GM18873 (cell line): ENCODE measurements at regions not wholly inside any gene's neighbourhood (a gene's known extent, or its start where the extent isn't known, plus 50 kb on each side); places are given as distances from the start of the nearest gene placed in this dataset.
"Not testable (repeated sequence)": the region's sequence is repeated elsewhere in the genome, so short reads cannot be mapped to it uniquely, and the experiment has no call there.

ENCODE experiments used
- ATAC-seq: cut with Tn5 transposase; IDR thresholded peaks from one replicate; pipeline ENCODE4 v1.9.1; 2021; ENCODE audit warnings: mild to moderate bottlenecking, moderate library complexity, moderate number of reproducible peaks; ENCODE audit not compliant: unreplicated experiment, low FRiP score

- no peak for ATAC-seq
Measured at GRCh38 chr5:63131626-63132285, 553.1 kb downstream of the LRRC70 start.

DNA sequence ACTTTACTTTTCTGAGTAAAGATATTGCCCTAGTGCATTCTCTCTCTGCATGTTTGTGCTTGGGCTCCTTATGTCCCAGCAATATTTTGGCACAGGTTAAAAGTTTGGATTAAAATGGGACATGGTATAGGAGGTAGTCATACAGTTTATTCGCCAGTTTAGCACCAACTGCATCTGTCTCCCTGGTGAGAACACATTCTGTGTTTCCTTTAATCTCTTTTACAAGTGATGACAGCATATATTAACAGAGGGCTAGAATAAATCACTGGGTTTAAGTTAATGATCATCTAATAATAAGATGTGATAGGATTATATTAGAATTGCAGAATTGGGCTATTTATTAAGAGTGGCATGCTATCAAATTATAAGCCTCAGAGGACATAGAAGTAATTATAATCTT lies 550.1 kb downstream of the LRRC70 start:
- ATAC-seq, result no peak

DNA sequence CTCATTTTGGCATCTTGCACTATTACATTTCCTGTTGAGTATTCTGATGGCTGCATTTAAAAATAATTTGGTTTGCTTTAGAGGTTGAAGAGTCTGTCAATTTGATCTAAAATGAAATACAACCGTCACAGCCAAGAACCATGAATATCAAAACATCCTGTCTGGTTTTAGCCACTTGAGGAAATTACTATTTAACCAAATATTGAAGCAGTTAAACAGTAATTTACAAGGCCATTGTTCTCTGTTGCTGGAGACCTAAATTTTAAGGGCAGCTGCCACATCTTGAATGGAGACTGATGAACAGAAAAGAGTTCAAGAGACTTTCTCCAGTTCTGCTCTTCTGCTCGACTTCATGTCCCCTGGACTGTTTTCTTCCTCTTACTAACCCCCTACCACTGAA lies 549.4 kb downstream of the LRRC70 start:
- peak; percentile 52 for ATAC-seq

GRCh38 chr5:63127054-63127453 lies 548.4 kb downstream of the LRRC70 start:
- ATAC-seq, result no peak

DNA sequence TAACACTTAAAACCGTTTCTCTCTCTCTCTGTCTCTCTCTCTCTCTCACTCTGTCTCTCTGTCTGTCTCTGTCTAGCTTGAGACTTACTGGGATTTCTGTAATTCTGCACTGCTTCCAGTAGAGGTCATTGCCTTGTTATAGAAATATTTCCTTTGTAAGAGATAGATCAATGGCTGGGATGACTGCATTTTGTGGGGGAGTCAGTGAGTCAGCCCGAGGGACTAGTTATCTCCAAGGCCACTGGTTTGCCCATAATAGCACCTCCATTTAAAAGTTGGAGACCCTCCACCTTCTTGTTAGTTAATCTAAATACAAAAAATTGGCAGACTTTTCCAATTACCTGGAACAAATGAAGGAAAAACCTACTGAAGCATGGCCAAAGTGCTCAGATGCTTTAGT lies 547.2 kb downstream of the LRRC70 start:
- ATAC-seq, result peak; percentile 64

DNA sequence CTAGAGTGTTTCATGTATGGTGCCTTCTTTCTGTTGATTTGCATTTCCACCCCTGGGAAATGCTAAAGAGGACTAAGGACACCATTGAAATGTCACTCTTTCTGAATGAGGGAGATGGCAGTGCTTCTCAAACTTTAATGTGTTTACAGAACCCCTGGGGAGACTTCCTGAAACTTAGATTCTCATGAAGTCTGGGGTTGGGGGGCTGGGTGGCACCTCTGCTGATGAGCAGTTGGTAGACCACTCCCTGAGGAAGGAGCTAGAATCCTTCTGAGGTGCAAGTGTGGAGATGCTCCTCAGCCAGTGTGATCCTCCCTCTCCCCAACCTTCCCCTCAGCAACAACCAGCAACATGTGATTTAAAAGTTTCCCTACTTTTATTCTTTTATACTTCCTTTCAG lies 546.8 kb downstream of the LRRC70 start:
- no peak for ATAC-seq

- no peak for ATAC-seq
Measured at GRCh38 chr5:63124266-63124665, 545.6 kb downstream of the LRRC70 start.

DNA sequence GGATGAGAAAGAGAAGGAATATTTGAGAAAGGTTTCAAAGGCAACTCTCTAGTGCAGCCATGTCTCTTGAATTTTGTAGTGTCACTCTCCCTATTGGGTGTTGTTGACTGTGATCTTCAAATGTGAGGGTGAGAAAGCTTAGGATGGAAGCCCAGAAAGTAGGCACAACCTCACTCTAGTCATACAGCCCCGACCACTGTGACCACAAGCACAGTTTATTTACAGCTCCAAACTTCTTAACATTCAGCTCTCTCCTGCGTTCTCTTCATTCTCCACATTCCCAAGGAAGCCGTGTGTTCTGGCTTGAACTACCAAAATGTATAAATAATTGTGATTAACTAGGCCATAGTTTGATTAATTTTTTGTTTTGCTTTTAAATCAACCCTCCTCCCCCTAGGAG lies 542.9 kb downstream of the LRRC70 start:
- no peak for ATAC-seq

DNA sequence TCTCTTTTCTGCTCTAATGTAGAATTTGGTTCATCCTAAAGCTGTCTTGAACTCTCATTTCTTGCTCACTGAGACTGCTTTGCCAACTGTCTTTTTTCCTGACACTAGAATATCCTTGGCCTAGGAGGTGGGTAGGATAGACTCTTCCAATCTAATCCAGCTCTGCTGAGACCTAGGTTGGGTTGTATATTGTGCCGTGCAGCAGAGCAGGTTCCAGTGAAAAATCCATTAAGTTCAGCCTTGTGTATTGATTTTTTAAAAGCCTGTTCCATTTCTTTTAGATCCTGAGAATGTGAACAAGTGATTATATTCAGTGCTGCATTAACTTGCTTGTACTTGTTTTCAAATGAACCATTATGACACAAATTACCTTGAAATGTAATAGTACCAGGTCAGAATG lies 539.6 kb downstream of the LRRC70 start:
- ATAC-seq, result no peak

GRCh38 chr5:63111891-63112290 lies 533.3 kb downstream of the LRRC70 start:
- ATAC-seq, result no peak

GRCh38 chr5:63101870-63102269 lies 523.3 kb downstream of the LRRC70 start:
- ATAC-seq, result no peak

GRCh38 chr5:63097286-63097685 lies 518.7 kb downstream of the LRRC70 start:
- ATAC-seq, result no peak

- ATAC-seq, result no peak
Measured at GRCh38 chr5:63094730-63095129, 516.1 kb downstream of the LRRC70 start.

DNA sequence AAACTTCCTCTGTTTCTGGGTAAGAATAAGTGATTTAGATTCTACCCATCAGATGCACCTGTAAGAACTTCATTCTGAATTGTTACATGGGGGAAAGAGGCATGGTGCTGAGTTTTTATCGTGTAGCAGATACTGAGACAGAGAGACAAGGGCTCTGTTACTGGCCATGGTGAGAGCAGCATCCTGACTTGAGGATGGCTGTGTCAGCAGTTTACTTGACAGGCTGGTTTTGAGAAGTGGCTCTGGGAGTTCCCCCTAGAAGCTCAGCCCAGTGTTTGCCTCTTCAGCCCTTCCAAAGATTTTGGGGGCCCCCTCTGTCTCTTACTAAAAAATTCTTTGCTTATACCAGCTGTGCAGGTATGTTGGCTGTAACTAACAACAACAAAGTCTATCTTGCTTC lies 510.5 kb downstream of the LRRC70 start:
- ATAC-seq, result no peak

DNA sequence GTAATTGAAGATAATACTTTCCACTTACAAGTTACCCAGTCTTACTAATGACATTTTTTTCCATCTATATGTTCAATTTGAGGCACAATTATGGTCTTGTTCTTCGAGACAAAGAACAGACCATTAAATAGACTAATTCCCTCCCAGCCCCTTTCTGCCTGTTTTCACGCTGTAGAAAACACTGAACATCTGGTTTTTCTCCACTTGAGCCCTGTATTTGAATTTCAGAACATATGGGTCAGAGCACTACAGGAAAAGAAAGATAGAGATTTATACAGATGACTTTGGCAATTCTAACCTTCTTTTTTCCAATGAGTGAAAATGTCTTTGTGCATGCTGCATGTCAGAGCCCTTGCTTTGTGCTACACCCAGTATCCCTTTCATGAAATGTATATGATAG lies 506.9 kb downstream of the LRRC70 start:
- ATAC-seq, result no peak

DNA sequence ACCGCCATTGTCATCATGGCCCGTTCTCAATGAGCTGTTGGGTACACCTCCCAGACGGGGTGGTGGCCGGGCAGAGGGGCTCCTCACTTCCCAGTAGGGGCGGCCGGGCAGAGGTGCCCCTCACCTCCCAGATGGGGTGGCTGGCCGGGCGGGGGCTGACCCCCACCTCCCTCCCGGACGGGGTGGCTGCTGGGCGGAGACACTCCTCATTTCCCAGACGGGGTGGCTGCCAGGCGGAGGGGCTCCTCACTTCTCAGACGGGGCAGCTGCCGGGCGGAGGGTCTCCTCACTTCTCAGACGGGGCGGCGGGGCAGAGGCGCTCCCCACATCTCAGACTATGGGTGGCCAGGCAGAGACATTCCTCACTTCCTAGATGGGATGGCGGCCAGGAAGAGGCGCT lies 505.1 kb downstream of the LRRC70 start:
- not testable (repeated sequence) for ATAC-seq

- no peak for ATAC-seq
Measured at GRCh38 chr5:63081402-63081801, 502.8 kb downstream of the LRRC70 start.

GRCh38 chr5:63070001-63070400 lies 491.4 kb downstream of the LRRC70 start:
- ATAC-seq, result no peak

DNA sequence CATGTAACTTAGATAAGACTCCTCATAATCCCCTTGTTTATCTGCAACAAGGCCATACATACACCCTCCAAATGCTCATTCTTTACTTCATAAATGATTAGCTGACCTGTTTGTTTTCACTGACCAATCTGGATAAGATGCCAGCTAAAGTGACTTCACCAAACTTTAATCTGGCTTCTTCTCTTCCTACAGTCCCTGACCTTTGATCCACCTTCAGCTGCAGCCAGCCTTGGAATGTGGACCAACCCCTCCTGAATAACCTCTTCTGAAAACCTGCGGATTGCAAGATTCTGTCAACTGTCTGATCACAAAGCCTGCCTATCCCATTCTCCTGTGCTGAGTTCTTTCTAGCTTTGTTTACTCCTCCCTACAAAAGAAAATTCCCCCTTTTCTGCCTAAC lies 476.8 kb downstream of the LRRC70 start:
- no peak for ATAC-seq

- no peak for ATAC-seq
Measured at GRCh38 chr5:63053019-63053638, 474.5 kb downstream of the LRRC70 start.

DNA sequence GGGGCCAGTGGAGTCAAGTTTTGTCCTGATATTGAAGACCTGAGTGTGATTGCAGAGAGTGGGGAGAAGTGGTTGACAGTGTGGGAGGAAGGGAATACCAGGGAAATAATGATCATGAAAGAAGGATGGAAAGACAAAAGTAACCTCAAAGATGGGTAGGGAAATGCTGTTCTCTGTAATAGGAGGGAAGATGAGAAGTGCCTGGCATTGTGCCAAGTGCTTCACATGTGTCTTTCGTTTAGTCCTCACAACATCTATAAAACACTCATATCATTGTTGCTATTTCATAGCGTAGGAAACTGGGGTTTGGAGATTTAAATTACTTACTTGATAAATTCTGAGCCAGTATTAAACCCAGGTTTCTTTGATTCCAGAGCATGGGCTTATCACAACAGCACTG lies 472.3 kb downstream of the LRRC70 start:
- no peak for ATAC-seq

DNA sequence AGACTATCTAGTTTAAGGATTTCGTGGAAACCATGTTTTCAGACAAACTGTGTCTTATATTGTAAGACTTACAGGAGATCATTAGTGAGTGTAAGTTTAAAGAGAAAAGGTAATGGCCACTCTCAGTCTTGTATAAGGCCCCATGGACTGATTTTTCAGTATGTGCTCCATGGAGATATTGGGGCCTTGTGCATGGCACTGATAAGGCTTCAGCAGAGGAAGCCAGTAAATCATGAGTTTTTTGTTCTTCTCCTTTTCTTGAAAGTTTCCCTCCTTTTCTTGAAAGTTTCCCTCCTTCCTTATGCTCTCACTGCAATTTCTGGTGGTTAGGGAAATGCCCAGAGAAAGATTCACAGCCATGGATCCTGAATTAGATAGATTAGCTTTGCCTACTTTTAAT lies 471.3 kb downstream of the LRRC70 start:
- ATAC-seq, result no peak

GRCh38 chr5:63043792-63044191 lies 465.2 kb downstream of the LRRC70 start:
- no peak for ATAC-seq
